ENCODE measurements at regions not wholly inside any gene's neighbourhood (a gene's known extent, or its start where the extent isn't known, plus 50 kb on each side); places are given as distances from the start of the nearest gene placed in this dataset.

- no peak for TF ChIP-seq CTCF (IDR thresholded peaks at IDR 0.05; ENCODE audit: control extremely low read depth, extremely low read depth, low read depth, missing control alignments)
- CTCF ChIA-PET: no interaction called here
- POLR2A ChIA-PET: no interaction called here
- no peak for DNase-seq (ENCODE audit: extremely low spot score)
Observed at GRCh38 chr10:10952800-10953199, 64.9 kb upstream of the CELF2 start.

DNA sequence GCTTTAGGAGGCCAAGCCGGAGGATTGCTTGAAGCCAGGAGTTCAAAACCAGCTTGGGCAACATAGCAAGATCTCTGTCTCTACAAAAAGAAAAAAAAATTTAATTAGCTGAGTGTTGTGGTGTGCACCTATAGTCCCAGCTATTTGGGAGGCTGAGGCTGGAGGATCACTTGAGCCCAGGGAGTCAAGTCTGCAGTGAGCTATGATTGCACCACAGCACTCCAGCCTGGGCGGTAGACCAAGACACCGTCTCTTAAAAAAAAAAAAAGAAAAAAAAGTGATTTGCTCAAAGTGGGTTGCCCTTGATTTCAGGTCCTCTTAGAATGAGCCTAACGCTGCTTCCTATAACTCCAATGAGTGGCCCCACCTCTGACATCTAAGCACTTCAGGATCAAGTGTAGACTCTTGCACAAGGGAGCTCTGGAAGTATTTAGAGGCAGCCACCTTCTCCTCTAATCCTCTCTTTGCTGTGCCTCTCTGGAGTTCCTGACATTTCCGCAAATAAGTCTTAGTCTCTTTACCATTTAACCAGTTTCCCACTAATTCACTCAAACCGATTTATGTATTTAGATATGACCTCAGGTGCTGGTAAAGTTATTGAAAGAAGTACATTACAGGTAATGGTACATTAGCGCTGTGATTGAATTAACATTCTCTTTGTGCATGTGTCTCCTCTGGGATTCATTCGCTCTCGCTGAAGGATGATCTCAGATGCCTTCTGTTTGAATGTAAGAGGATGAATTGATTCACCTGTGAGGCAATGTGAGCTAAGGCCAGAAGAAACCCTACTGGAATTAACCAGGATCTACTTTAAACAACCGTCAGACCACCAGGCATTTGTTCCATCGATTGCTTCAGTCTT is 60.8 kb upstream of the CELF2 start:
- POLR2A ChIA-PET: no interaction called here
- CTCF ChIA-PET: interaction anchor here (0.8 kb wide), 1 partner anchor 20 kb away, joined by 4 read pairs; no protein-coding TSS in a partner anchor
- no peak for DNase-seq (ENCODE audit: extremely low spot score)
- TF ChIP-seq CTCF (IDR thresholded peaks at IDR 0.05; ENCODE audit: control extremely low read depth, extremely low read depth, low read depth, missing control alignments): no peak

DNA sequence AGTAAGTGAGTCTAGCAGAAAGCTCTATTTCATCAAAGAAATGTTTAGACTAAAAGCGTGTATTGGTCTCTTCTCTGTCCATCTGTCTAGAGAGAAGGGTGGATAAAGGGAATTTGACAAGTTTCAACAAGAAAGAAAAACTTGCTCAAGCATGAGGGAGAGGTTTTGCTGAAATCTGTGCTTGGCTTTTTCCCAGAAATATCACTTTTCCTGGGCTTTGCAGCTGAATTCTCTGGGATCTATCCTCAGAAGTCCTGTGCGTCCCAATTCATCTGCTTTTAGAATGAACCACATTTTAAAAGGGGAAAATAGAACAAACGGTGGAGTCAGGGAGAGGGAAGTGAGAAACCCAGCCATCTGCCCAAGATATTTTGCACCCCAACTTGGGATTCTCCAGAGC is 59.6 kb upstream of the CELF2 start:
- no peak for TF ChIP-seq CTCF (IDR thresholded peaks at IDR 0.05; ENCODE audit: control extremely low read depth, extremely low read depth, low read depth, missing control alignments)
- CTCF ChIA-PET: no interaction called here
- DNase-seq (ENCODE audit: extremely low spot score): no peak
- POLR2A ChIA-PET: no interaction called here

- no peak for TF ChIP-seq CTCF (IDR thresholded peaks at IDR 0.05; ENCODE audit: control extremely low read depth, extremely low read depth, low read depth, missing control alignments)
- DNase-seq (ENCODE audit: extremely low spot score): no peak
- CTCF ChIA-PET: no interaction called here
- POLR2A ChIA-PET: no interaction called here
Observed at GRCh38 chr10:10959666-10960065, 58.0 kb upstream of the CELF2 start.

- no peak for DNase-seq (ENCODE audit: extremely low spot score)
- ChIA-PET CTCF (interaction anchor here (0.9 kb wide), 1 partner anchor 9 kb away, joined by 3 read pairs; no protein-coding TSS in a partner anchor), POLR2A (no interaction called here)
- TF ChIP-seq CTCF (IDR thresholded peaks at IDR 0.05; ENCODE audit: control extremely low read depth, extremely low read depth, low read depth, missing control alignments): no peak
Observed at GRCh38 chr10:10960534-10960933, 57.1 kb upstream of the CELF2 start.

- no peak for DNase-seq (ENCODE audit: extremely low spot score)
- ChIA-PET CTCF (interaction anchor here (0.9 kb wide), 1 partner anchor 9 kb away, joined by 3 read pairs; no protein-coding TSS in a partner anchor), POLR2A (no interaction called here)
- TF ChIP-seq CTCF (IDR thresholded peaks at IDR 0.05; ENCODE audit: control extremely low read depth, extremely low read depth, low read depth, missing control alignments): no peak
Observed at GRCh38 chr10:10961072-10961471, 56.6 kb upstream of the CELF2 start.
